Middle frontal gyrus (tissue), 1 donor: ENCODE measurements at regions not wholly inside any gene's neighbourhood (a gene's known extent, or its start where the extent isn't known, plus 50 kb on each side); places are given as distances from the start of the nearest gene placed in this dataset.
"Not testable (repeated sequence)": the region's sequence is repeated elsewhere in the genome, so short reads cannot be mapped to it uniquely, and the experiment has no call there.

Experiments
- DNase-seq: peaks from one replicate; pipeline ENCODE4 v3.0.0-alpha.2; 2015; ENCODE audit warnings: low spot score; ENCODE audit errors: extremely low spot score

GRCh38 chr13:81199956-81200355, 859.0 kb upstream of the SPRY2 start:
- no peak for DNase-seq

- no peak for DNase-seq
These were observed 857.0 kb upstream of the SPRY2 start for GRCh38 chr13:81197966-81198365.

GRCh38 chr13:81197483-81197882, 856.6 kb upstream of the SPRY2 start:
- DNase-seq = no peak

GRCh38 chr13:81194362-81194761, 853.4 kb upstream of the SPRY2 start:
- DNase-seq = no peak

GRCh38 chr13:81184556-81185265, 843.8 kb upstream of the SPRY2 start:
- DNase-seq = no peak

- no peak for DNase-seq
These were observed 831.7 kb upstream of the SPRY2 start for GRCh38 chr13:81172603-81173002.

- no peak for DNase-seq
These were observed 830.2 kb upstream of the SPRY2 start for GRCh38 chr13:81171065-81171647.

GRCh38 chr13:81163823-81164222, 822.9 kb upstream of the SPRY2 start:
- not testable (repeated sequence) for DNase-seq

- no peak for DNase-seq
These were observed 812.6 kb upstream of the SPRY2 start for GRCh38 chr13:81153478-81153877.

- no peak for DNase-seq
These were observed 807.9 kb upstream of the SPRY2 start for GRCh38 chr13:81148822-81149221.

GRCh38 chr13:81146576-81146975, 805.6 kb upstream of the SPRY2 start:
- DNase-seq = not testable (repeated sequence)

GRCh38 chr13:81142306-81142999, 801.5 kb upstream of the SPRY2 start:
- no peak for DNase-seq

- DNase-seq = no peak
These were observed 799.7 kb upstream of the SPRY2 start for GRCh38 chr13:81140675-81141074.

- DNase-seq = no peak
These were observed 799.1 kb upstream of the SPRY2 start for GRCh38 chr13:81139987-81140386.

GRCh38 chr13:81138353-81138980, 797.5 kb upstream of the SPRY2 start:
- DNase-seq = no peak

- no peak for DNase-seq
These were observed 792.1 kb upstream of the SPRY2 start for GRCh38 chr13:81133066-81133465.

- no peak for DNase-seq
These were observed 776.5 kb upstream of the SPRY2 start for GRCh38 chr13:81117416-81117815.

- no peak for DNase-seq
These were observed 775.7 kb upstream of the SPRY2 start for GRCh38 chr13:81116461-81117282.

- DNase-seq = no peak
These were observed 768.1 kb upstream of the SPRY2 start for GRCh38 chr13:81109026-81109425.

GRCh38 chr13:81106348-81106747, 765.4 kb upstream of the SPRY2 start:
- DNase-seq = no peak

- DNase-seq = no peak
These were observed 763.2 kb upstream of the SPRY2 start for GRCh38 chr13:81104035-81104715.
